CD4-positive, CD25-positive, alpha-beta regulatory T cell (primary cell): ENCODE measurements at regions not wholly inside any gene's neighbourhood (a gene's known extent, or its start where the extent isn't known, plus 50 kb on each side); places are given as distances from the start of the nearest gene placed in this dataset.

Experiments used
- ATAC-seq, 2 donors: fragments of 150-1000 bp; cut with Tn5 transposase; one replicate each; pipeline ENCODE4 v1.10.0; 2021; ENCODE audit warnings: low read depth in 2 of 2, moderate number of reproducible peaks in 2 of 2, moderate library complexity in 1 of 2
- DNase-seq, 3 donors: peaks; one replicate each; pipeline versions ENCODE4 v3.0.0 to v3.0.0-alpha.2; 2012 to 2022; ENCODE audit warnings: mixed read lengths in 1 of 3
- H3K27ac ChIP-seq: one replicate; pipeline ENCODE4 v1.7.0; 2013; ENCODE audit warnings: mild to moderate bottlenecking, low read length; ENCODE audit not compliant: insufficient read depth, poor library complexity, severe bottlenecking
- H3K27me3 ChIP-seq: one replicate; pipeline ENCODE4 v1.7.0; 2013; ENCODE audit warnings: low read length; ENCODE audit not compliant: control insufficient read depth, insufficient read depth
- H3K36me3 ChIP-seq: one replicate; pipeline ENCODE4 v1.7.0; 2013; ENCODE audit warnings: mild to moderate bottlenecking, low read length, moderate library complexity; ENCODE audit not compliant: control insufficient read depth, insufficient read depth
- H3K4me1 ChIP-seq: 2 replicates; pipeline ENCODE4 v1.7.0; 2013; ENCODE audit warnings: mild to moderate bottlenecking, low read length; ENCODE audit not compliant: insufficient read depth, control insufficient read depth, poor library complexity, severe bottlenecking
- H3K4me3 ChIP-seq: one replicate; pipeline ENCODE4 v1.7.0; 2013; ENCODE audit warnings: low read depth, mild to moderate bottlenecking, low read length, moderate library complexity
- H3K9me3 ChIP-seq, 2 experiments: 1 replicate in 1 of 2; 2 replicates in 1 of 2; pipeline ENCODE4 v1.7.0; 2013; ENCODE audit warnings: low read length in 2 of 2, mild to moderate bottlenecking in 1 of 2, moderate library complexity in 1 of 2; ENCODE audit not compliant: control insufficient read depth in 2 of 2
- H3K27ac Mint-ChIP-seq, 3 donors: one replicate each; pipeline ENCODE4 v1.8.0; 2020 to 2022; ENCODE audit warnings: mild to moderate bottlenecking in 3 of 3, mixed read lengths in 3 of 3, moderate library complexity in 2 of 3
- H3K27me3 Mint-ChIP-seq: one replicate; pipeline ENCODE4 v1.8.0; 2022; ENCODE audit warnings: mild to moderate bottlenecking, mixed read lengths
- H3K36me3 Mint-ChIP-seq: one replicate; pipeline ENCODE4 v1.8.0; 2020; ENCODE audit warnings: mixed read lengths
- H3K4me1 Mint-ChIP-seq, 4 donors: one replicate each; pipeline ENCODE4 v1.8.0; 2020 to 2022; ENCODE audit warnings: mixed read lengths in 4 of 4, mild to moderate bottlenecking in 1 of 4
- H3K4me3 Mint-ChIP-seq, 4 donors: one replicate each; pipeline ENCODE4 v1.8.0; 2020 to 2022; ENCODE audit warnings: mild to moderate bottlenecking in 4 of 4, mixed read lengths in 4 of 4, moderate library complexity in 3 of 4
- H3K9me3 Mint-ChIP-seq, 7 donors: one replicate each; pipeline ENCODE4 v1.8.0; 2020 to 2022; ENCODE audit warnings: mixed read lengths in 7 of 7, mild to moderate bottlenecking in 3 of 7, moderate library complexity in 2 of 7

- H3K9me3 ChIP-seq, result no peaks in the 10 kb centered on the region
- no peak for DNase-seq
- Mint-ChIP-seq H3K9me3 (peaks cover 0 to 1% (median 0%) of the 10 kb centered on the region in 7 donors), H3K27me3 (no peaks in the 10 kb centered on the region), H3K36me3 (no peaks in the 10 kb centered on the region), H3K27ac (no peak overlapping the region), H3K4me3 (no peak overlapping the region), H3K4me1 (no peaks in the 10 kb centered on the region)
- H3K4me1 ChIP-seq, result no peaks in the 10 kb centered on the region
- no peak overlapping the region for H3K27ac ChIP-seq
- no peak overlapping the region for H3K4me3 ChIP-seq
- ATAC-seq, result no peak
- H3K27me3 ChIP-seq, result no peaks in the 10 kb centered on the region
- H3K36me3 ChIP-seq, result no peaks in the 10 kb centered on the region
These were observed 332.2 kb downstream of the EIPR1 start for GRCh38 chr2:3045318-3045921.

GRCh38 chr2:3044587-3045317, 332.9 kb downstream of the EIPR1 start:
- no peaks in the 10 kb centered on the region for H3K27me3 Mint-ChIP-seq
- no peaks in the 10 kb centered on the region for H3K4me1 ChIP-seq
- H3K36me3 Mint-ChIP-seq, result no peaks in the 10 kb centered on the region
- no peaks in the 10 kb centered on the region for H3K27me3 ChIP-seq
- H3K4me3 Mint-ChIP-seq, result no peak overlapping the region
- DNase-seq (no peak), ATAC-seq (no peak)
- no peaks in the 10 kb centered on the region for H3K36me3 ChIP-seq
- no peak overlapping the region for H3K4me3 ChIP-seq
- no peaks in the 10 kb centered on the region for H3K4me1 Mint-ChIP-seq
- H3K27ac Mint-ChIP-seq, result no peak overlapping the region
- no peak overlapping the region for H3K27ac ChIP-seq
- peaks cover 0 to 1% (median 0%) of the 10 kb centered on the region in 7 donors for H3K9me3 Mint-ChIP-seq
- no peaks in the 10 kb centered on the region for H3K9me3 ChIP-seq

- H3K4me1 ChIP-seq, result no peaks in the 10 kb centered on the region
- DNase-seq, result no peak
- Mint-ChIP-seq H3K4me3 (no peak overlapping the region), H3K36me3 (no peaks in the 10 kb centered on the region), H3K9me3 (peaks cover 0 to 1% (median 0%) of the 10 kb centered on the region in 7 donors), H3K27me3 (no peaks in the 10 kb centered on the region), H3K27ac (no peak overlapping the region), H3K4me1 (no peaks in the 10 kb centered on the region)
- H3K9me3 ChIP-seq, result no peaks in the 10 kb centered on the region
- no peaks in the 10 kb centered on the region for H3K36me3 ChIP-seq
- H3K27ac ChIP-seq, result no peak overlapping the region
- H3K4me3 ChIP-seq, result no peak overlapping the region
- no peaks in the 10 kb centered on the region for H3K27me3 ChIP-seq
- no peak for ATAC-seq
These were observed 333.9 kb downstream of the EIPR1 start for GRCh38 chr2:3043726-3044125.

GRCh38 chr2:3042601-3043585, 334.7 kb downstream of the EIPR1 start:
- no peak overlapping the region for H3K27ac Mint-ChIP-seq
- Histone ChIP-seq H3K36me3 (no peaks in the 10 kb centered on the region), H3K9me3 (no peaks in the 10 kb centered on the region), H3K4me3 (no peak overlapping the region), H3K4me1 (no peaks in the 10 kb centered on the region), H3K27ac (no peak overlapping the region), H3K27me3 (no peaks in the 10 kb centered on the region)
- H3K4me3 Mint-ChIP-seq, result no peak overlapping the region
- H3K27me3 Mint-ChIP-seq, result no peaks in the 10 kb centered on the region
- peaks cover 0 to 3% (median 0%) of the 10 kb centered on the region in 7 donors for H3K9me3 Mint-ChIP-seq
- no peaks in the 10 kb centered on the region for H3K4me1 Mint-ChIP-seq
- DNase-seq (no peak), ATAC-seq (no peak)
- no peaks in the 10 kb centered on the region for H3K36me3 Mint-ChIP-seq

- peaks cover 0 to 3% (median 0%) of the 10 kb centered on the region in 7 donors for H3K9me3 Mint-ChIP-seq
- no peak for DNase-seq
- Histone ChIP-seq H3K9me3 (no peaks in the 10 kb centered on the region), H3K36me3 (no peaks in the 10 kb centered on the region), H3K27ac (no peak overlapping the region), H3K4me1 (no peaks in the 10 kb centered on the region), H3K4me3 (no peak overlapping the region), H3K27me3 (no peaks in the 10 kb centered on the region)
- H3K36me3 Mint-ChIP-seq, result no peaks in the 10 kb centered on the region
- no peaks in the 10 kb centered on the region for H3K27me3 Mint-ChIP-seq
- no peaks in the 10 kb centered on the region for H3K4me1 Mint-ChIP-seq
- H3K4me3 Mint-ChIP-seq, result no peak overlapping the region
- no peak overlapping the region for H3K27ac Mint-ChIP-seq
- ATAC-seq, result no peak
These were observed 335.6 kb downstream of the EIPR1 start for GRCh38 chr2:3041841-3042600.

DNA sequence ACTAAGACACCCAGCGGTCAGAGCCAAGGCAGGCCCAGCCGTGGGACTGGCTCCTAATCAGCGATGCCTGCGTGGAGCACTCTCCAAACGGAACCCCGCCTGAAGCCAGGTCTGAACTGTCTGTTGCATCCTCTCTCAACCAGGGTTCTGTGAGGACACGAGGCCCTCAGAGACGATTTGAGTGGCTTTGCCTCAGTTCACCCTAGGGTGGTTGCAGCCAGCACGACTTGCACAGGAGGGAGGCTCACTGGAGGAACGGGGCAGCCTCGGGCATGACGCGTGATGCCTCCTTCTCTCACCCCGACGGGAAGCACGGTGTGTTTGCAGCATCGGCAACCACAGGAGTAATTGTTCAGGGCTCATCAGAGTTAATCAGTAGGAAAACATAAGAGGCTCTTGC, 336.4 kb downstream of the EIPR1 start:
- Mint-ChIP-seq H3K27me3 (no peaks in the 10 kb centered on the region), H3K9me3 (peaks cover 0 to 3% (median 0%) of the 10 kb centered on the region in 7 donors), H3K36me3 (no peaks in the 10 kb centered on the region), H3K4me3 (no peak overlapping the region), H3K4me1 (no peaks in the 10 kb centered on the region), H3K27ac (no peak overlapping the region)
- no peak overlapping the region for H3K27ac ChIP-seq
- ATAC-seq (no peak), DNase-seq (no peak)
- H3K9me3 ChIP-seq, result no peaks in the 10 kb centered on the region
- H3K36me3 ChIP-seq, result no peaks in the 10 kb centered on the region
- H3K4me1 ChIP-seq, result no peaks in the 10 kb centered on the region
- H3K27me3 ChIP-seq, result no peaks in the 10 kb centered on the region
- no peak overlapping the region for H3K4me3 ChIP-seq

DNA sequence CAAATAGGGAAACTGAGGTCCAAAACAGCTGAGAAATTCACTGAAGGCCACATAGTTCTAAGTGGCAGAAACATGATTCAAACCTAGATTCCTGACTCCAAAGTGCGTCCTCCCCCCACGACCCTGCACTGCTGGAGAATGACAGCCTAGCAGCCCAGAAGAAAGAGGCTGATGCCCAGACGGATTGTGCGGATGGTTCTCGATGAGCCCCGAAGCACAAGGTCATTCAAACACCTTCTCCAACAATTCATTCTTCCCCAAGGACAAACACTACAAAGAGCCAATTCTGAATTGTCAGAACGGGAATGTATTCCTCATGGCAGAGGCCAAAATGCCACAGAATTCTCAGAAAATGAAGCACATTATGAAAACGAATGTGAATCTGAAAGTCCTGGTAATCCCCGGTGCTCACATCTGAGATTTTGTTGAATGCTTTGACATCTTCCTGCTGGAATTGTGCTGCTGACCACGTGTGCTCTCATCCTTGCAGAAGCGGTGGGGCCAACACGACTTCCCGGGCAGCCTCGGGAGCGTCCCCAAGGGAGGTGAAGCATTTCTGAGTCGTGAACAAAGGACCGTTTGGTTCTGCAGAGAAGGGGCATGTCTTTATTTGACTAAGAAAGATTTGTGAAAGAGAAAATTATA, 337.0 kb downstream of the EIPR1 start:
- Histone ChIP-seq H3K27ac (no peak overlapping the region), H3K9me3 (no peaks in the 10 kb centered on the region), H3K27me3 (no peaks in the 10 kb centered on the region), H3K4me3 (no peak overlapping the region), H3K4me1 (no peaks in the 10 kb centered on the region), H3K36me3 (no peaks in the 10 kb centered on the region)
- H3K27ac Mint-ChIP-seq, result no peak overlapping the region
- no peak for ATAC-seq
- DNase-seq, result no peak
- no peaks in the 10 kb centered on the region for H3K4me1 Mint-ChIP-seq
- H3K4me3 Mint-ChIP-seq, result no peak overlapping the region
- no peaks in the 10 kb centered on the region for H3K36me3 Mint-ChIP-seq
- no peaks in the 10 kb centered on the region for H3K27me3 Mint-ChIP-seq
- H3K9me3 Mint-ChIP-seq, result peaks cover 0 to 3% (median 0%) of the 10 kb centered on the region in 7 donors
